DMS 273 (cell line): ENCODE measurements at regions not wholly inside any gene's neighbourhood (a gene's known extent, or its start where the extent isn't known, plus 50 kb on each side); places are given as distances from the start of the nearest gene placed in this dataset.
"Not testable (repeated sequence)": the region's sequence is repeated elsewhere in the genome, so short reads cannot be mapped to it uniquely, and the experiment has no call there.

Experiments used
- DNase-seq: peaks from one replicate; lab custom pipeline; 2025; ENCODE audit not compliant: unreplicated experiment; lab: John Stamatoyannopoulos, UW

DNA sequence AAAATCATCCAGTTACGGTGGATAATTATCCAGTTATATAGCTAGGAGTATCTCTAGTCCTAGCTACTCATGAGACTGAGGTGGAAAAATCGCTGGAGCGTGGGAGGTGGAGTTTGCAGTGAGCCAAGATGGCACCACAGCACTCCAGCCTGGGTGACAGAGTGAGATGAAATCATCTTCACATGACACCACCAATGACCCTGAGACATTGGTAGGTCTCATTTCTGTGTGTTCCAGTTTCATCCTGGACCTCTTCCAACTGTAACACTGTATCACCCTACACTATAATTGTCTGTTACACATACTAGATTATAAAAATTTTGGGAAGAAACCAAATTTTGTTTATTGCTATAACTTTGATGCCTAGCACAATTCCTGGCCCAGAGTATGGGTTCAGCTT, 446.8 kb downstream of the TMEM135 start:
- DNase-seq, result no peak

- no peak for DNase-seq
These were observed 439.6 kb downstream of the TMEM135 start for GRCh38 chr11:87477321-87477720.

DNA sequence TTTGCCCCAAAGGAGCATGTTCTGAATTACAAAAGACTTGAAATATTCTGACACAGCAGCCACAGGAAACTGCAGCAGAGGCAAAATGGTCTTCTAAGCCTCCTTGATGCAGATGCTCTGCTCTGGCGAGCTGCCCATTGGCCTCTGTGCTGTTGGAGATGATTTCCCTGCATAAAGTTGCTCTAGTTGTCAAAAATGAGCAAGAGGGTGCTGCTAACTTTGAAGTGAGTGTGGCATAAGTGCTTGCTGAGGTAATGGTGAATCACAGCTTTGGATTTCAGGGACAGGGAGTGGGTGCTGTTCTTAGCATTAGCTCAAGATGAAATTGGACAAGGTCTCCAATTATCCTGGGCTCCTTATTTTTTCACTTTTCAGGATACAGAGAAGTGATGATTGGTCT, 435.4 kb downstream of the TMEM135 start:
- DNase-seq, result no peak

DNA sequence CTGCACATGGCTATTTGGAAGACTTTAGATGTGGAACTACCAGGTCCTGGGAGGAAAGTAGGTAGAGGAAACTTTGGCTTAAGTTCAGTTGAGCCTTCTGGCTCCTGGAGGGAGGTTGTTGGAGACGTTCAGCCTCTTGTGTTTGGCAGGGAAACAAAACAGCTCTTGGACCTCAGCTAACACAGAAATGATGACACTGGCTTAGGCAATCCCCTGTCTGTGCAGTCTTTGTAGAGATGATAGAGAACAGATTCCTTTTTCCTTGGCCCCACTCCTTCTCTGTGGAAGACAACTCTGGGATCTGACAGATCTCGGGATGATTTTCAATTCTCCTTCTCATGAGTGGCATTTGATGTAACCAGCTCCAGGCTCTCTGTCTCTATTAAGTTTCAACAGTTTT, 428.5 kb downstream of the TMEM135 start:
- no peak for DNase-seq

GRCh38 chr11:87465716-87466115, 428.0 kb downstream of the TMEM135 start:
- no peak for DNase-seq

- peak; percentile 19 for DNase-seq
These were observed 425.9 kb downstream of the TMEM135 start for GRCh38 chr11:87463486-87464102.

- DNase-seq, result no peak
These were observed 424.4 kb downstream of the TMEM135 start for GRCh38 chr11:87462171-87462570.

- DNase-seq, result no peak
These were observed 423.3 kb downstream of the TMEM135 start for GRCh38 chr11:87460842-87461637.

- no peak for DNase-seq
These were observed 422.5 kb downstream of the TMEM135 start for GRCh38 chr11:87460279-87460678.

DNA sequence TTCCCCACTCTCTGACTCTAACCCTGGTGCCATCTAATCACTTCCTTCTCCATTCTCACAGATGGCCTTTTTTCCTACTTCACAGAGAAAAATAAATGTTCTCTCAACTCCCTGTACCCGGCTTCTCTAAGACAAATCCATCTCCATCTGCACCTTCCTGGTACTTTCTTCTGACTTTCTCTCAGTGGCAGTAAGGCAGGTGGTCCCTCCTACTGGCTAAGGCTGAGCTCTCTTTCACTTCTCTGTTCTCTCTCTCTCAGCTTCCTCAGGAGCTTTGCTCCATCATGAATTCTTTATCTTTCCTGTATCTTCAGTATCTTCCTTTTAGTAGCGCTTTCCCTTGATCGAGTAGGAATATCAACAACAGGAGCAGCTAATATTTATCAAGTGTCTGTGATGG, 421.6 kb downstream of the TMEM135 start:
- no peak for DNase-seq

- DNase-seq, result no peak
These were observed 418.8 kb downstream of the TMEM135 start for GRCh38 chr11:87456499-87456898.

DNA sequence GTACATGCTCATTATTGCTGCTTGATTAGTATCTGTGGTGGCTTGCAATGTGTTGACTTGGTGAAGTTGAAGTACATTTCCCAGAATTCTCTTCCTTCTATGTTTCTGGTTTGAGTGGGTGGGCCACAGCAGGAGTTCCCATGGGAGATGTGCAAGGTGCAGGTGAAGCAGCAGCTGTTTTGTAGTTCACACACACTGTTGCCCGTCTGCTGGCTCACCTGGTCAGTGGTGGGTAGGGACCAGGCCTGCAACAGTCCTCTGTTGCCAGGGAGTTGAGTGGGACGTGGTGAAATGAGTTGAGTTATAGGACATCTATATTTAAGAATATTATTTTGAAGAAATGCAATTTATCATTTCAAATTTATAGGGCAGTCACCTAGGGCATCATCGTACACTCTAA, 417.4 kb downstream of the TMEM135 start:
- no peak for DNase-seq

GRCh38 chr11:87454241-87454640, 416.5 kb downstream of the TMEM135 start:
- no peak for DNase-seq

DNA sequence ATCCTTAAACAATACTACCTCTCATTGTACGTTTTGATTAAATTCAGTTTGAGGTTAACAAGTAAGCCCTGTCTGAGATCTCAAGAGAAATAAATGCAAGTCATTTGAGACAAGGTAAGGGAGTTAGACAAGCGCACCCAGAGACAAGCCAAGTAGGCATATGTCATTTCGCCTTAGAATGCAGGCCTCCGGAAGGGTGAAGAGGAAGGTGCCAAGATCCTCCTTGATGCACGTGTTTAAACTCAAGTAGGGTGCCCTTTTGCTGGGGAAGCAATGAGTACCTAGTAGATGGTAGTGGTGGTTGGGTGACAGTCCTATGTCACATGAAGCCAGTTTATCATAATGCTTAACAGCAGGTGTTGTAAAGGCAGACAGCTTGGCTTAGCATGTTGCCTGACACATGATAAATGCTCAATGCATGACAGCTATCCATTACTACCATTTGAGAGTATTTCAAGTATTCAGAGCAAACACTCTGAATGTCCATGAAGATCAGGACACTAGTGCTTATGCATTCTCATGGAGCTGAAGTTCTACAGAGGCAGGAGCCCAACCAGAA, 415.9 kb downstream of the TMEM135 start:
- DNase-seq, result no peak

GRCh38 chr11:87452025-87452424, 414.3 kb downstream of the TMEM135 start:
- DNase-seq, result not testable (repeated sequence)

GRCh38 chr11:87451395-87451794, 413.7 kb downstream of the TMEM135 start:
- no peak for DNase-seq

DNA sequence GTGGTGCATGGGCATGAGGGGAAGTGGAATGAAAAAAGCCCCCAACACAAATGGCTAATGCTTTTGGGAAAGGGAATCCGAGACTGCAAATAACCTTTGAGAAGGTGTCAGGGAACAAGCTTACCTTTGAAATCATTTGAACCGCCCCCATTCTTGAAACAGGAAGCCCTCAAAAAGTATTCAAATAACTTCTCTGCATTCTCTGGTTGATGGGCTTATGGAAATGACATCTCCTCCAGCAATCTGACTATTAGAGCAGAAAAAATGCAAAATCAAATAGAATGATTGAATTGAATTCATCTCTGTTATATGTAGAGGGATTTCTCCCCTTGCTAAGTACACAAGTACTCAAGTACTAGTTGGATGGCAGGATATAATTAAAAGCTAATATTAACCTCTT, 409.9 kb downstream of the TMEM135 start:
- DNase-seq, result no peak

DNA sequence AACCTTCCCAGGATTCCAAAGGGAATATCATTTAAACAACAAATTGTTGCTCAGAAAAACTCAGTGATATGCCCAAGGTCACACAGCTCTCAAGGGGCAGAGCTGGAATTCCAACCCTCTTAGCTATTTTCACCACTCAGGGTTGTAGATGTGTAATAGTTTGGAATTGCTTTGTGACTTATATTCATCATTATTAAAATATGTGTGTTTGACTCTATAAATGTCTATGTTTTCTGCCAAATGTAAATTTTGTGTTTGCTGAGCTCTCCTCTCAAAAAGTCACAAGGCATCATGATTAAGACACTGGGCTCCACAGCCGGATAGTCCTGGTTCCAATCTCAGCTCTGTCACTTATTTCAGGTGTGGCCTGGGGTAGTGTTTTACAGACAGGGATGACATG, 407.3 kb downstream of the TMEM135 start:
- DNase-seq, result no peak

DNA sequence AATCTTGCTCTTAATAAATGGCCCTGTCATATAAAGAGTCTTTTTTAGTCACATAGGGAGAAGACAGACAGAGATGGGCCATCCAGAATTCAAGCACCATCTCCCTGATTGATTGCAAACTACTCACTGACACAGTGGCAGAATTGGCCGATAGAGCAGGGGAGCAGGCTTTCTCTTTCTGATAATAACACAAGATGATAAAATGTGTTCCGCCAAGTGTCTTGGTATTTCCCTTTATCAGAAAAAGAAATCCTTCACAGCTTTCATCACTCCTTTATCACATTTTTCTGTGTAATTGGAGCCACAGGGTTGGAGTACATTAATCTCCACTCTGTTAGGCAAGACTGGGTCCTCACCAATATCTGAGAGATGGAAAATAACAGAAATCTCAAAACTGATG, 406.0 kb downstream of the TMEM135 start:
- no peak for DNase-seq

DNA sequence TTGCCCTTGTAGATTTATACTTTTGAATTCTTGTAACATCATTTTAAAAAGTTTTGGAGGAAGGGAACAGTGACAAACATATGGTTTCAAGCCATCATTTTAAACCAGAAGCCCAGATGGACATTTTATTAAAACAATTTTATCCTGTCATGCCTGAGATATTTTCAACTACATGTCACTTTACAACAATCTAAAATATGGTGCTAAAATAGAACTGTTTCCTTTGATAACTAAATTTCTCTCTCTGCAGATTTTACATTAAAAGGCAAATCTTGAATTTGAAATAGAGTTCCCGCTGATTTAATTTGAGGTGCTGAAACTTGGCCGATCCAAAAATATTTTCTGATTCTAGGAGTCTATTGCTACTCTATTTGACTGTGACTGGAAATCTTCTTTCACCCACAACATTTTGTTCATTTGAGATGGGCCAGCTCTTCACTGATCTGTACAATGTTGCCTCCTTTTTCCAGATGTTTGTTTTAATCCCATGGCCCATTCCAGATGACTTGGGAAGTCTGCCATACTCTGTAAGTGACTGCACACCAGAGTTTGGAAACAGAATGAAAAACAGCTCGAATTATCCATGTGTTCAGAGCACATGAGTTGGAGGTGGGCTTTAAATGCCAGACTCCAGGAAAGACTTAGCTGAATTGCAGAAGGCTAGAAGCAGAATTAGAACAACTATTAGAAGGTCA, 402.5 kb downstream of the TMEM135 start:
- DNase-seq, result no peak

DNA sequence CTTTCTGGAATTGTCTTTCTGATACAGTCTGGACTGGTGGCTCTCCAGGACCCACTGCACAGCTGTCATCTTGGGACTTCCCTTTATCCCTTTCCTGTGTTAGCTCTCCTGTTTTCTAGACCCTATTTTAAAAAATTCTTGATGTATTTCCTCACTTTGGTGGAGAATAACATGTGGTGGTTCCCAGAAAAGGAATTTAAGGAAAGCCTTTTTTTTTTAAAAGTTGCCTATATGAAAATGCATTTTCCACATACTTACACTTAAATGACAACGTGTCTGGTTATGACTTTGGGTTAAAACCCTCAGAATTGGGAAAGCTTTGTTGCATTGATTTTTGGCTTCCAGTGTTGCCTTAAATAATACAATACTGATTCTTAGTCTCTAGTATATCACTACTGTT, 400.7 kb downstream of the TMEM135 start:
- DNase-seq, result no peak

DNA sequence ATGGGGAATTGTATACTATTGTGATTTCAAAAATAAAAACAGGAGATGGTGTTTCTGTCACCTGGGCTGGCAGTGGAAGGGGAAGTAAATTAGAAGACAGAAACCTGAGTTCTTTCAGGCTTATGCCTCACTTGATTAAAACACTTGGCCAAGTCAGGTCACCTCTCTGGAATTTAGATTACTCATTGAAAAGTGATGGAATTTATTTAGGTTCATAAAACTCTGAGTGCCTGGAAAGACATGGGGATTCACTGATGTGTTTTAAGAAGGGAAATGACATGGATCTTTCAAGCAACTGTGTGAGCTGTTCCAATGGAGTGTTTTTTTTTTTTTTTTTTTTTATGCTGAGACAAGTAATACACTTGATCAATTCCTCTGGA, 400.1 kb downstream of the TMEM135 start:
- no peak for DNase-seq
